PC-9 (cell line): ENCODE measurements at regions not wholly inside any gene's neighbourhood (a gene's known extent, or its start where the extent isn't known, plus 50 kb on each side); places are given as distances from the start of the nearest gene placed in this dataset.
"Not testable (repeated sequence)": the region's sequence is repeated elsewhere in the genome, so short reads cannot be mapped to it uniquely, and the experiment has no call there.

ENCODE experiments used
- BruUV-seq: library from RNA; stranded (reverse); fragments of 400-500 nt; replicated peaks from 2 replicates; lab custom pipeline; 2021; lab: Mats Ljungman, UMichigan
- CTCF ChIA-PET: fragments of 300-600 bp; sonication (Branson Sonifier 250); formaldehyde crosslinking; loops from one replicate; lab custom pipeline; 2022; ENCODE audit warnings: antibody characterized with exemption; lab: Charles Lee
- POLR2A ChIA-PET: fragments of 300-600 bp; sonication (Branson Sonifier 250); formaldehyde crosslinking; loops from one replicate; lab custom pipeline; 2022; ENCODE audit warnings: antibody characterized with exemption; ENCODE audit not compliant: unreplicated experiment; lab: Charles Lee
- DNase-seq, 2 experiments: peaks; one replicate each; pipeline versions ENCODE4 v3.0.0 to v3.0.0-alpha.2; 2015 to 2022; ENCODE audit warnings: mixed read lengths in 1 of 2
- H2AFZ ChIP-seq: fragments of 200-600 bp; sonication (generic); 2 replicates; pipeline ENCODE4 v1.8.1; 2017; ENCODE audit warnings: antibody characterized with exemption
- H3F3A ChIP-seq: fragments of 200-600 bp; sonication (generic); 2 replicates; pipeline ENCODE4 v1.8.1; 2017; ENCODE audit warnings: antibody characterized with exemption, mild to moderate bottlenecking, low read depth; ENCODE audit not compliant: insufficient read depth
- H3K27ac ChIP-seq: fragments of 200-600 bp; sonication (generic); 2 replicates; pipeline ENCODE4 v1.6.1; 2016; ENCODE audit warnings: mixed run types
- H3K27me3 ChIP-seq: fragments of 200-600 bp; sonication (generic); 2 replicates; pipeline ENCODE4 v1.6.1; 2016; ENCODE audit warnings: low read depth, mixed run types; ENCODE audit not compliant: insufficient read depth
- H3K36me3 ChIP-seq: fragments of 200-600 bp; sonication (generic); 2 replicates; pipeline ENCODE4 v1.6.1; 2016; ENCODE audit warnings: low read depth, mixed run types
- H3K4me1 ChIP-seq: fragments of 200-600 bp; sonication (generic); replicated peaks from 2 replicates; pipeline ENCODE4 v1.6.1; 2016; ENCODE audit warnings: mixed run types; ENCODE audit not compliant: insufficient read depth
- H3K4me2 ChIP-seq: fragments of 200-600 bp; sonication (generic); 2 replicates; pipeline ENCODE4 v1.6.1; 2017; ENCODE audit warnings: mixed run types
- H3K4me3 ChIP-seq: fragments of 200-600 bp; sonication (generic); 2 replicates; pipeline ENCODE4 v1.6.1; 2016; ENCODE audit warnings: mixed run types
- H3K79me2 ChIP-seq: fragments of 200-600 bp; sonication (generic); 2 replicates; pipeline ENCODE4 v1.6.1; 2017; ENCODE audit warnings: low read depth, mixed run types
- H3K9me2 ChIP-seq: fragments of 200-600 bp; sonication (generic); 2 replicates; pipeline ENCODE4 v1.8.1; 2017; ENCODE audit warnings: mild to moderate bottlenecking; ENCODE audit not compliant: insufficient read depth
- H3K9me3 ChIP-seq: fragments of 200-600 bp; sonication (generic); 2 replicates; pipeline ENCODE4 v1.8.1; 2016; ENCODE audit warnings: low read depth; ENCODE audit not compliant: insufficient read depth
- H4K20me1 ChIP-seq: fragments of 200-600 bp; sonication (generic); 2 replicates; pipeline ENCODE4 v1.8.1; 2017; ENCODE audit not compliant: insufficient read depth
- EZH2 ChIP-seq: fragments of 200-600 bp; sonication (generic); IDR thresholded peaks from 2 replicates; pipeline ENCODE4 v1.8.0; 2017; ENCODE audit warnings: antibody characterized with exemption, low read depth
- intact Hi-C: fragments of 100-400 bp; cut with micrococcal nuclease; formaldehyde crosslinking; loops from one replicate; pipeline ENCODE4 v1.10.0; 2022; ENCODE audit not compliant: unreplicated experiment
- TF ChIP-seq, protein P1 (sequence below): fragments of 200-600 bp; sonication (generic); conservative IDR thresholded peaks from 2 replicates; pipeline ENCODE4 v1.6.1; 2017; ENCODE audit warnings: mixed run types, antibody characterized with exemption, mild to moderate bottlenecking, moderate library complexity

GRCh38 chr21:28124541-28124940 lies 868.1 kb downstream of the LTN1 start:
- Histone ChIP-seq H2AFZ (no peak overlapping the region), H3K4me3 (no peak overlapping the region), H3K9me2 (no peaks in the 10 kb centered on the region), H3K4me1 (no peaks in the 10 kb centered on the region), H4K20me1 (no peaks in the 10 kb centered on the region), H3K9me3 (no peaks in the 10 kb centered on the region), H3K27ac (no peak overlapping the region), H3K36me3 (no peaks in the 10 kb centered on the region), H3K27me3 (no peaks in the 10 kb centered on the region), H3K79me2 (no peaks in the 10 kb centered on the region), H3K4me2 (no peak overlapping the region), H3F3A (no peaks in the 10 kb centered on the region)
- ChIA-PET POLR2A (no interaction called here), CTCF (no interaction called here)
- intact Hi-C loops: no loop called here
- no TSS peak for BruUV-seq
- DNase-seq: no peak
- TF ChIP-seq, protein P1, sequence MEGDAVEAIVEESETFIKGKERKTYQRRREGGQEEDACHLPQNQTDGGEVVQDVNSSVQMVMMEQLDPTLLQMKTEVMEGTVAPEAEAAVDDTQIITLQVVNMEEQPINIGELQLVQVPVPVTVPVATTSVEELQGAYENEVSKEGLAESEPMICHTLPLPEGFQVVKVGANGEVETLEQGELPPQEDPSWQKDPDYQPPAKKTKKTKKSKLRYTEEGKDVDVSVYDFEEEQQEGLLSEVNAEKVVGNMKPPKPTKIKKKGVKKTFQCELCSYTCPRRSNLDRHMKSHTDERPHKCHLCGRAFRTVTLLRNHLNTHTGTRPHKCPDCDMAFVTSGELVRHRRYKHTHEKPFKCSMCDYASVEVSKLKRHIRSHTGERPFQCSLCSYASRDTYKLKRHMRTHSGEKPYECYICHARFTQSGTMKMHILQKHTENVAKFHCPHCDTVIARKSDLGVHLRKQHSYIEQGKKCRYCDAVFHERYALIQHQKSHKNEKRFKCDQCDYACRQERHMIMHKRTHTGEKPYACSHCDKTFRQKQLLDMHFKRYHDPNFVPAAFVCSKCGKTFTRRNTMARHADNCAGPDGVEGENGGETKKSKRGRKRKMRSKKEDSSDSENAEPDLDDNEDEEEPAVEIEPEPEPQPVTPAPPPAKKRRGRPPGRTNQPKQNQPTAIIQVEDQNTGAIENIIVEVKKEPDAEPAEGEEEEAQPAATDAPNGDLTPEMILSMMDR: no peak
- no peak for TF ChIP-seq EZH2

- POLR2A ChIA-PET: no interaction called here
- intact Hi-C loops: no loop called here
These were observed 874.1 kb downstream of the LTN1 start for GRCh38 chr21:28118570-28118969.

DNA sequence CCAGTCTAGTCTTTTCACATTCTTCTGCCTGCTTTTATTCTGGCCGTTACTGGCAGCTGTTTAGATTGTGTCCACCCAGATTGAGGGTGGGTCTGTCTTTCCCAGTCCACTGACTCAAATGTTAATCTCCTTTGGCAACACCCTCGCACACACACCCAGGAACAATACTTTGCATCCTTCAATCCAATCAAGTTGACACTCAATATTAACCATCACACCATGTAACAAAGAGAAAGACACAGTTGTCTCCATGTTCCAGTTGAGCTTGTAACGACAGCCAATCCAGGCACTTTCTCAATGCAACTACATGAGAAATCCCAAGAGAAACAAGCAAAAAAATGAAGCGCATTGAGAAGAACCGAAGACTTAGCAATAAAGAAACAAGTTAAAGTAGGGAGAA lies 877.7 kb downstream of the LTN1 start:
- H3K4me3 ChIP-seq, POLR2A ChIA-PET, H3K27ac ChIP-seq, BruUV-seq, H3K9me2 ChIP-seq, H3K79me2 ChIP-seq, H4K20me1 ChIP-seq, DNase-seq, intact Hi-C loops, H3K27me3 ChIP-seq, H3K4me2 ChIP-seq, H3K4me1 ChIP-seq, H3K36me3 ChIP-seq, H3K9me3 ChIP-seq, H2AFZ ChIP-seq, H3F3A ChIP-seq: not testable (repeated sequence)
- CTCF ChIA-PET: interaction anchor here (0.7 kb wide), 1 partner anchor 1285 kb away, joined by 3 read pairs; no protein-coding TSS in a partner anchor

More at GRCh38 chr21:28118570-28118969, 874.1 kb downstream of the LTN1 start:
- Histone ChIP-seq H3K9me3 (no peaks in the 10 kb centered on the region), H3K79me2 (no peaks in the 10 kb centered on the region), H3K27me3 (no peaks in the 10 kb centered on the region), H3K36me3 (no peaks in the 10 kb centered on the region), H2AFZ (no peak overlapping the region), H3K4me2 (no peak overlapping the region), H3K4me3 (no peak overlapping the region), H3K4me1 (no peaks in the 10 kb centered on the region), H3K27ac (no peak overlapping the region), H3K9me2 (no peaks in the 10 kb centered on the region), H4K20me1 (no peaks in the 10 kb centered on the region), H3F3A (no peaks in the 10 kb centered on the region)
- no TSS peak for BruUV-seq
- no peak for TF ChIP-seq EZH2
- TF ChIP-seq, protein P1: no peak
- CTCF ChIA-PET: no interaction called here
- DNase-seq: no peak

- Histone ChIP-seq H3K4me1 (no peaks in the 10 kb centered on the region), H3K9me2 (no peaks in the 10 kb centered on the region), H3K4me3 (no peak overlapping the region), H3F3A (no peaks in the 10 kb centered on the region), H3K27ac (no peak overlapping the region), H3K9me3 (no peaks in the 10 kb centered on the region), H3K79me2 (no peaks in the 10 kb centered on the region), H3K36me3 (no peaks in the 10 kb centered on the region), H3K4me2 (no peak overlapping the region), H4K20me1 (no peaks in the 10 kb centered on the region), H2AFZ (no peak overlapping the region), H3K27me3 (no peaks in the 10 kb centered on the region)
- intact Hi-C loops: no loop called here
- ChIA-PET CTCF (no interaction called here), POLR2A (no interaction called here)
- BruUV-seq: no TSS peak
- TF ChIP-seq EZH2: no peak
- TF ChIP-seq, protein P1: no peak
- DNase-seq: no peak
These were observed 879.0 kb downstream of the LTN1 start for GRCh38 chr21:28113718-28114117.
